HCT116 (cell line): ENCODE measurements at regions not wholly inside any gene's neighbourhood (a gene's known extent, or its start where the extent isn't known, plus 50 kb on each side); places are given as distances from the start of the nearest gene placed in this dataset.

Source experiments
- ELF1 ChIP-seq: IDR thresholded peaks from 2 replicates; pipeline ENCODE4 v1.6.1; 2012; ENCODE audit warnings: low read depth, borderline replicate concordance
- EZH2 ChIP-seq: fragments of 200-600 bp; sonication (generic); IDR thresholded peaks from 2 replicates; pipeline ENCODE4 v1.6.1; 2017; ENCODE audit warnings: antibody characterized with exemption, mixed run types
- EZH2phosphoT487 ChIP-seq: fragments of 200-600 bp; IDR thresholded peaks from 2 replicates; pipeline ENCODE4 v1.6.1; 2018; ENCODE audit warnings: antibody characterized with exemption, borderline replicate concordance
- FOSL1 ChIP-seq: IDR thresholded peaks from 2 replicates; pipeline ENCODE4 v1.6.1; 2012; ENCODE audit warnings: low read depth
- JUND ChIP-seq: IDR thresholded peaks from 2 replicates; pipeline ENCODE4 v1.6.1; 2012
- POLR2A ChIP-seq: IDR thresholded peaks from 2 replicates; pipeline ENCODE4 v1.7.0; 2011; ENCODE audit warnings: borderline replicate concordance; ENCODE audit not compliant: insufficient read depth, insufficient read length; ENCODE audit errors: extremely low read depth
- RAD21 ChIP-seq: IDR thresholded peaks from 2 replicates; pipeline ENCODE4 v1.6.1; 2012; ENCODE audit warnings: low read depth, mild to moderate bottlenecking
- SIN3A ChIP-seq: IDR thresholded peaks from 2 replicates; pipeline ENCODE4 v1.6.1; 2012; ENCODE audit warnings: low read depth
- TCF7L2 ChIP-seq: IDR thresholded peaks from 2 replicates; pipeline ENCODE4 v1.7.0; 2011; ENCODE audit warnings: borderline replicate concordance, inconsistent platforms; ENCODE audit not compliant: insufficient read depth, insufficient read length; ENCODE audit errors: extremely low read depth
- YY1 ChIP-seq: IDR thresholded peaks from 2 replicates; pipeline ENCODE4 v1.6.1; 2011; ENCODE audit warnings: low read length, low read depth, moderate library complexity, mild to moderate bottlenecking; ENCODE audit not compliant: insufficient replicate concordance; ENCODE audit errors: extremely low read depth
- TF ChIP-seq, protein P1 (sequence below), 3 experiments: fragments of 200-600 bp in 1 of 3; sonication (generic) in 1 of 3; IDR thresholded peaks in 2 of 3; conservative IDR thresholded peaks in 1 of 3; 2 replicates each; pipeline ENCODE4 v1.5.1; 2012 to 2017; ENCODE audit warnings: low read depth in 2 of 3, low read length in 2 of 3, antibody characterized with exemption in 1 of 3, borderline replicate concordance in 1 of 3, control low read depth in 1 of 3, mild to moderate bottlenecking in 1 of 3, mixed read lengths in 1 of 3, mixed run types in 1 of 3, moderate library complexity in 1 of 3; ENCODE audit not compliant: insufficient read depth in 1 of 3
- TF ChIP-seq, protein P2 (sequence below): IDR thresholded peaks from 2 replicates; pipeline ENCODE4 v1.6.1; 2011; ENCODE audit warnings: mild to moderate bottlenecking, low read length, moderate library complexity; ENCODE audit not compliant: insufficient replicate concordance; ENCODE audit errors: extremely low read depth

DNA sequence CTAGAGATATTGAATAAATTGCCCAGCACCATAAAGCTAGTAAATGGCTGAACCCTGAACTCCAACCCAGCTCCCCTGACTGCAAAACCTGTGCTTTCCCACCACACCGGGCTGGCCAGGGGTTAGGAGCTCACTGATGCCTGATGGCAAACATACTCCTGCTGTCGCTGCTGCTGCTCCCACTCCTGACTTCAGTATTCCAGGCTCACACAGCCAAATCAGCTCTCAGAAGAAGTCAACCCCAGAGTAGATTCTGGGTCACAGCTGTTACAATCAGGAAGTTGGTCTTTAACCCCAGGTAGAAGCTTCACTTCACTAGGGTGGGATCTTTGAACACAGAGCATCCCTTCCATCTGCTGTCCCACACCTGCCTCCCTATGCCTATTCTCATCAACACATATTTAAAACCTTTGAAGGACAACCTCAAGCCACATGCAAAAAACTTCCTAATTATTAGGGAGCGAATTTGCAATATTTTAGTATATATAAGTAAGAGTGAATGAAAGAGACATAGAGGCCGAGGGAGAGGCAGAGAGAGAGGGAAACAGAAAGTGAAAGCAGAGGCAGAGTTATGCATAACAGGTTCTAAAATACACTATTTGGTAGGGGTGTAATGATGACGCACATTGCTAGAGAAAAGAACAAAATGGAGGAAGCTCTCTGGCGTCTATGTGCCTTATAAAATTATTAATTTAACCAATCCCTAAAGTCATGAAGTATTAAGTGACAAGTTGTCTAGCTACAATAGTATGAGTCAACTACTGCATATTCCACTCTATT lies 99.4 kb upstream of the SERP2 start:
- TF ChIP-seq, protein P1, sequence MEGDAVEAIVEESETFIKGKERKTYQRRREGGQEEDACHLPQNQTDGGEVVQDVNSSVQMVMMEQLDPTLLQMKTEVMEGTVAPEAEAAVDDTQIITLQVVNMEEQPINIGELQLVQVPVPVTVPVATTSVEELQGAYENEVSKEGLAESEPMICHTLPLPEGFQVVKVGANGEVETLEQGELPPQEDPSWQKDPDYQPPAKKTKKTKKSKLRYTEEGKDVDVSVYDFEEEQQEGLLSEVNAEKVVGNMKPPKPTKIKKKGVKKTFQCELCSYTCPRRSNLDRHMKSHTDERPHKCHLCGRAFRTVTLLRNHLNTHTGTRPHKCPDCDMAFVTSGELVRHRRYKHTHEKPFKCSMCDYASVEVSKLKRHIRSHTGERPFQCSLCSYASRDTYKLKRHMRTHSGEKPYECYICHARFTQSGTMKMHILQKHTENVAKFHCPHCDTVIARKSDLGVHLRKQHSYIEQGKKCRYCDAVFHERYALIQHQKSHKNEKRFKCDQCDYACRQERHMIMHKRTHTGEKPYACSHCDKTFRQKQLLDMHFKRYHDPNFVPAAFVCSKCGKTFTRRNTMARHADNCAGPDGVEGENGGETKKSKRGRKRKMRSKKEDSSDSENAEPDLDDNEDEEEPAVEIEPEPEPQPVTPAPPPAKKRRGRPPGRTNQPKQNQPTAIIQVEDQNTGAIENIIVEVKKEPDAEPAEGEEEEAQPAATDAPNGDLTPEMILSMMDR (IDR thresholded peaks at IDR 0.05 in 2 of 3, conservative IDR thresholded peaks at IDR 0.05 in 1 of 3; ENCODE audit: borderline replicate concordance in 1 of 3, insufficient read depth in 1 of 3, low read depth in 2 of 3, low read length in 2 of 3), result no peak
- TF ChIP-seq POLR2A (no peak), ELF1 (no peak), EZH2phosphoT487 (no peak), SIN3A (no peak), TCF7L2 (no peak), YY1 (no peak), EZH2 (no peak), RAD21 (no peak), FOSL1 (no peak), JUND (no peak)
- TF ChIP-seq, protein P2, sequence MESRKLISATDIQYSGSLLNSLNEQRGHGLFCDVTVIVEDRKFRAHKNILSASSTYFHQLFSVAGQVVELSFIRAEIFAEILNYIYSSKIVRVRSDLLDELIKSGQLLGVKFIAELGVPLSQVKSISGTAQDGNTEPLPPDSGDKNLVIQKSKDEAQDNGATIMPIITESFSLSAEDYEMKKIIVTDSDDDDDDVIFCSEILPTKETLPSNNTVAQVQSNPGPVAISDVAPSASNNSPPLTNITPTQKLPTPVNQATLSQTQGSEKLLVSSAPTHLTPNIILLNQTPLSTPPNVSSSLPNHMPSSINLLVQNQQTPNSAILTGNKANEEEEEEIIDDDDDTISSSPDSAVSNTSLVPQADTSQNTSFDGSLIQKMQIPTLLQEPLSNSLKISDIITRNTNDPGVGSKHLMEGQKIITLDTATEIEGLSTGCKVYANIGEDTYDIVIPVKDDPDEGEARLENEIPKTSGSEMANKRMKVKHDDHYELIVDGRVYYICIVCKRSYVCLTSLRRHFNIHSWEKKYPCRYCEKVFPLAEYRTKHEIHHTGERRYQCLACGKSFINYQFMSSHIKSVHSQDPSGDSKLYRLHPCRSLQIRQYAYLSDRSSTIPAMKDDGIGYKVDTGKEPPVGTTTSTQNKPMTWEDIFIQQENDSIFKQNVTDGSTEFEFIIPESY, result no peak
